PC-3 (cell line): ENCODE measurements at regions not wholly inside any gene's neighbourhood (a gene's known extent, or its start where the extent isn't known, plus 50 kb on each side); places are given as distances from the start of the nearest gene placed in this dataset.

Experiments
- CTCF ChIP-seq: fragments of 300-600 bp; sonication (generic); conservative IDR thresholded peaks from 2 replicates; pipeline ENCODE4 v1.5.1; 2017; ENCODE audit warnings: antibody characterized with exemption, low read depth, mild to moderate bottlenecking, low read length
- EZH2 ChIP-seq: fragments of 300-600 bp; sonication (generic); IDR thresholded peaks from one replicate; pipeline ENCODE4 v1.6.1; 2017; ENCODE audit warnings: antibody characterized with exemption, mild to moderate bottlenecking, low read length; ENCODE audit not compliant: unreplicated experiment

- TF ChIP-seq EZH2 (no peak), CTCF (no peak)
Observed at GRCh38 chr20:24766826-24767622, 182.0 kb upstream of the CST7 start.
